ENCODE measurements at regions not wholly inside any gene's neighbourhood (a gene's known extent, or its start where the extent isn't known, plus 50 kb on each side); places are given as distances from the start of the nearest gene placed in this dataset.

DNA sequence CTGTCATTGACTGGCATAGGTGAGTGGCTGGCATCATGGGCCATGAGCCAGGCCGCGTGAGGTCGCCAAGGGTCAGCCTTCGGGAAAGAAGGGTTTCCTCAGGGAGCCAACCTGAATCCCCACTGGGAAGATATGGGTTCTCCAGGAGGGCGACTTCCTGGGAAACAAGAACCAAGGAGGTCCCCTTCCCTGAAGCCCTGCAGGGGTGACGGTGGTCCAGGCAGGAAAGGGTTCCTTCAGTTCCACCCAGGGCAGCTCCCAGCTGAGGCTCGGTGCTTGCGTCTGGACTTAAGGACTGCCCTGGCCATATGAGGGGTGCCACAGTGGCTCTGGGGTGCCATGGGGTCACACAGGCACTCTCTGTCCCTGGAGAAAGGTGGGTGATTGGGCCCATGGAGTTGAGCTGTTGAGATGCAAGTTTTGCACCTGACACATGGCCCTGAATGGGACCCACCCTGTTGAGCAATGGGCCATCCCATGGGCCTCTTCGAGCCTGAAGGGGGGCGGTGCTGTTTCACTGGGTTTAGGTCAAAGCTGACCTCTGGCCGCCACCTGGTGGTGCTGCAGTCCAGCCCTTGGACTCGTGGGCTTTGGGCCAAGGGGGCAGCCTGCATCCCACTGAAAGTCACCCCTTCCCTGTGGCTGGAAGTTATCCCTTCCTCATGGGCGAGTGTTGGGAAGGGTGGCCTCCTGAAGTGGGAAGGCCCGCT, 228.1 kb downstream of the SNRPN start:
- Mint-ChIP-seq H3K9me3 (ENCODE audit: unreplicated experiment) (peaks cover 16% of the 10 kb centered on the region), H3K27ac (ENCODE audit: unreplicated experiment) (no peak overlapping the region), H3K27me3 (ENCODE audit: low read depth, unreplicated experiment) (no peaks in the 10 kb centered on the region), H3K4me3 (ENCODE audit: unreplicated experiment) (no peak overlapping the region), H3K4me1 (ENCODE audit: low read depth, unreplicated experiment) (no peaks in the 10 kb centered on the region), H3K36me3 (ENCODE audit: low read depth, unreplicated experiment) (peaks cover 4% of the 10 kb centered on the region)
- DNase-seq (ENCODE audit: low read depth) (no peak), FAIRE-seq (no peak)
- no peaks in the 10 kb centered on the region for H3K79me2 ChIP-seq (ENCODE audit: insufficient read depth, low read length)
- no peak overlapping the region for H3K27ac ChIP-seq (ENCODE audit: low read depth, low read length)
- no peaks in the 10 kb centered on the region for H3K36me3 ChIP-seq (ENCODE audit: insufficient read depth, low read length)
- TF ChIP-seq CTCF (IDR thresholded peaks at IDR 0.05; ENCODE audit: insufficient read depth, low read depth, low read length): no peak
- TF ChIP-seq EZH2 (IDR thresholded peaks at IDR 0.05; ENCODE audit: insufficient read depth, low read length): no peak
- H3K9ac ChIP-seq (ENCODE audit: low read length): no peak overlapping the region
- H3K9me3 ChIP-seq (ENCODE audit: insufficient read depth, low read depth, low read length): peaks cover 17% of the 10 kb centered on the region
- H3K27me3 ChIP-seq (ENCODE audit: insufficient read depth, low read length): no peaks in the 10 kb centered on the region
- H3K4me3 ChIP-seq (ENCODE audit: insufficient read depth, low read depth, low read length): no peak overlapping the region
- H3K4me2 ChIP-seq (ENCODE audit: low read length): no peak overlapping the region
- no peak overlapping the region for H2AFZ ChIP-seq (ENCODE audit: low read depth, low read length)
- H4K20me1 ChIP-seq (ENCODE audit: insufficient read depth, low read length): no peaks in the 10 kb centered on the region
- no peaks in the 10 kb centered on the region for H3K4me1 ChIP-seq (ENCODE audit: insufficient read depth, low read length)

GRCh38 chr15:25183581-25184251, 228.9 kb downstream of the SNRPN start:
- Histone ChIP-seq H4K20me1 (ENCODE audit: insufficient read depth, low read length) (no peaks in the 10 kb centered on the region), H3K4me1 (ENCODE audit: insufficient read depth, low read length) (no peaks in the 10 kb centered on the region), H3K27ac (ENCODE audit: low read depth, low read length) (no peak overlapping the region), H3K4me2 (ENCODE audit: low read length) (no peak overlapping the region), H3K9ac (ENCODE audit: low read length) (no peak overlapping the region), H3K9me3 (ENCODE audit: insufficient read depth, low read depth, low read length) (peaks cover 20% of the 10 kb centered on the region), H3K27me3 (ENCODE audit: insufficient read depth, low read length) (no peaks in the 10 kb centered on the region), H2AFZ (ENCODE audit: low read depth, low read length) (no peak overlapping the region), H3K4me3 (ENCODE audit: insufficient read depth, low read depth, low read length) (no peak overlapping the region), H3K79me2 (ENCODE audit: insufficient read depth, low read length) (no peaks in the 10 kb centered on the region), H3K36me3 (ENCODE audit: insufficient read depth, low read length) (no peaks in the 10 kb centered on the region)
- H3K27ac Mint-ChIP-seq (ENCODE audit: unreplicated experiment): no peak overlapping the region
- H3K4me1 Mint-ChIP-seq (ENCODE audit: low read depth, unreplicated experiment): no peaks in the 10 kb centered on the region
- no peak for FAIRE-seq
- no peak overlapping the region for H3K4me3 Mint-ChIP-seq (ENCODE audit: unreplicated experiment)
- TF ChIP-seq CTCF (IDR thresholded peaks at IDR 0.05; ENCODE audit: insufficient read depth, low read depth, low read length): no peak
- TF ChIP-seq EZH2 (IDR thresholded peaks at IDR 0.05; ENCODE audit: insufficient read depth, low read length): no peak
- H3K36me3 Mint-ChIP-seq (ENCODE audit: low read depth, unreplicated experiment): peaks cover 4% of the 10 kb centered on the region
- H3K9me3 Mint-ChIP-seq (ENCODE audit: unreplicated experiment): peaks cover 21% of the 10 kb centered on the region
- no peaks in the 10 kb centered on the region for H3K27me3 Mint-ChIP-seq (ENCODE audit: low read depth, unreplicated experiment)
- DNase-seq (ENCODE audit: low read depth): no peak

All from astrocyte (in vitro differentiated cells and primary cell).